ENCODE measurements at regions not wholly inside any gene's neighbourhood (a gene's known extent, or its start where the extent isn't known, plus 50 kb on each side); places are given as distances from the start of the nearest gene placed in this dataset.
"Not testable (repeated sequence)": the region's sequence is repeated elsewhere in the genome, so short reads cannot be mapped to it uniquely, and the experiment has no call there.

- DNase-seq (ENCODE audit: low read depth in 2 of 3, low spot score in 1 of 3) = no peak
Observed at GRCh38 chr6:140252099-140252498, 877.7 kb upstream of the CITED2 start.

GRCh38 chr6:140245296-140246040 lies 871.0 kb upstream of the CITED2 start:
- no peak for DNase-seq (ENCODE audit: low read depth in 2 of 3, low spot score in 1 of 3)

DNA sequence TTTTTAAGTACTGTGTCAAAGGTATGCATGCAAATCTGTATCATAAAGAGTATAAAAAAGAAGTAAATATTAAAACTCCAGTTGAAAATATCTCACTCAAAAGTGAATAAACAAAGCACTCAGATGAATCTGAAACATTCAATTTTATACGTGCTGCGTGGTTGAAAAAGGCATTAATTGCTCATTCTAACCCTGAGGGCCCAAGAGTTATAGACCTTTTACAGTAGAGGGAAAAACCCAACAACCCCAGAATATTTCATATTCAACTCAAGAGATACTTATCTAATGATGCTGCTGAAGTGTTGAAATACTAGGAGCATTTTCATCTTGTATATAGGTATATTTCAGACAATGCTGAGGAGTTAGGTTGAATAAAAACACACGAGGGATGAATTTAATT lies 862.8 kb upstream of the CITED2 start:
- DNase-seq (ENCODE audit: low read depth in 2 of 3, low spot score in 1 of 3) = no peak

- no peak for DNase-seq (ENCODE audit: low read depth in 2 of 3, low spot score in 1 of 3)
Observed at GRCh38 chr6:140236732-140237131, 862.3 kb upstream of the CITED2 start.

- no peak for DNase-seq (ENCODE audit: low read depth in 2 of 3, low spot score in 1 of 3)
Observed at GRCh38 chr6:140230282-140230681, 855.8 kb upstream of the CITED2 start.

DNA sequence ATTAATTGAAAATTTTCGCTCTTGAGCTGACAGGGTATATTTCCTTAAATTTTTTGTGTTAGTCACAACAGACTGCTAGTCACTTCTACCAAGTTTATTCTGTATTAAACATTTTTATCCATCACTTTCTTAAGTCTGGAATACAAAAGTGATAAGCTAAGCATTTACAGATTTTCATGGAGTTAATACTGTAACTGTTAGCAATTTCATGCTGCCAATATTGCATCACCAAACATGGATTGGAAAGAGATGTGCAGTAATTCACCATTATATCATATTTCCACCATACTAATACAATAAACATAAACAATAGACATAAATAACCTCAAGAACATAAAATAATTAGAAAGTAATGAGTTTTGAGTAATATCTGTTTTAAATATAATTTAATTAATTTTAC lies 854.0 kb upstream of the CITED2 start:
- DNase-seq (ENCODE audit: low read depth in 2 of 3, low spot score in 1 of 3) = no peak

DNA sequence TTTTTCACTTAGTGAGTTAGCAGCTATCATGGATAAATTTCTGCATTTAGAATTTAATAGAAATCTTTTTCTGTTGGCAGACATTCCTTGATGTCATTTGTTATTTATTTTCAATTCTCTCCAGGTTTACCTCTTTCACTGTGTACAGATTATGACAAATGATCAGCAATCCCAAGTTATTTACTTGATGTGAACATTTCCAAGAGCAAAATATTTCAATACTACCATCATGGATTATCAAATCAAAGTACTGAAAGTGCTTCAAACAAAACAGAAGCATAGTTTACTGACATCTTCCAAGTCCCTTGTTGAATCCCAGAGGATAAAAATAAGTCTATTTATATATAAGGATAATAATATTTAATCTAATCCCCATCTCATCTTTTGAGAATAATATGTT lies 852.2 kb upstream of the CITED2 start:
- DNase-seq (ENCODE audit: low read depth in 2 of 3, low spot score in 1 of 3) = no peak

DNA sequence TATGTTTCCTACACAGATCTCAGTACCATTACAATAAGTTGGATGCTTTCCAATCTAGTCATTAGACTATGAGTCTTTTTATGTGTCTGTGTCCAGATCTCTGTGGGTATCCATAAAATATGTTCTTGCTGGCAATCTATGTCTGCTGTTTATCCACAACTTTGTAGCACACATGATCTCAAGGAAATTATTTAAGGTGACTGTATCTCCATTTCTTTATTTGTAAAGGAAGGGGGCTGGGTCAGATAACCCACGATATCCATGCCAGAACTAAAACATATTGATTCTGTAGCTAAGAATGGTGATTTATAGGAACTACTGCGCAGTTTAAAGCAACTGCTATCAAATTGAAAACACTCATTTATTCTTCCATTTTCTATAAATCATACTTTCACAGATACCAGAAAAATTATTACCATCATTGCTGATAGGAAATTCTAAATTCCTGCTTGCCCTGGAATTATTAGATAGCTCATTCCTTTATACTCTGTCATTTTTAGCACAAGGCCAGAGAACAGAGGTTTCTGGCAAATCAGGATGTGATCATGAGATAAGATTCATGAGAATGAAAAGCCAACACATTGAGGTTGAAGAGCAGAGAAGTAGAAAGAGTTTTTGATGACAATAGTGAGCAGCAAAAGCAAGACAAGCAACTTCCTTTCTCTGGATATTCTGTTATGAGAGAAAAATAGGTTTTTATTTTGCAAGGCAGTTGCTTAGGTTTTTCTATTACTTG lies 851.4 kb upstream of the CITED2 start:
- DNase-seq (ENCODE audit: low read depth in 2 of 3, low spot score in 1 of 3) = no peak

- DNase-seq (ENCODE audit: low read depth in 2 of 3, low spot score in 1 of 3) = no peak
Observed at GRCh38 chr6:140217283-140217682, 842.8 kb upstream of the CITED2 start.

DNA sequence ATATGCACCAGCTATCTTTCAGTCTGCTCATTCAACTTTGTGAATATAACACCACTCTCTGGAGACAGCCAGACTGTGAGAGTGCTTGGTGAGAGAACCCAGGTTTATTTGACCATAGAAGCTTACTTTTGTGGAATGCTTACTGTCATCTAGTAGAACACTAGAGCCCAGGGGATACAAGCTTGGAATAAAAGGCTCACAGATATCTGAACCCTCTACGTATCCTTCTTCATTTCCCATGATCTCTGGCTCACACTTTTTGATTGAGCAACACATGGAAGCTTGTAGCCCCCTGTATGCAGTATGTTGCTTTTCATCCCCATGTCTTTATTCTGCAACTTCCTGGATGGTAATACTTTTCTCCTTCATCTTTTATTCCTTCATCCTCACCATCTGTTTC lies 835.3 kb upstream of the CITED2 start:
- no peak for DNase-seq (ENCODE audit: low read depth in 2 of 3, low spot score in 1 of 3)

- DNase-seq (ENCODE audit: low read depth in 2 of 3, low spot score in 1 of 3) = no peak
Observed at GRCh38 chr6:140208286-140208685, 833.8 kb upstream of the CITED2 start.

- DNase-seq (ENCODE audit: low read depth in 2 of 3, low spot score in 1 of 3) = no peak
Observed at GRCh38 chr6:140205795-140206593, 831.5 kb upstream of the CITED2 start.

GRCh38 chr6:140204154-140204553 lies 829.7 kb upstream of the CITED2 start:
- no peak for DNase-seq (ENCODE audit: low read depth in 2 of 3, low spot score in 1 of 3)

DNA sequence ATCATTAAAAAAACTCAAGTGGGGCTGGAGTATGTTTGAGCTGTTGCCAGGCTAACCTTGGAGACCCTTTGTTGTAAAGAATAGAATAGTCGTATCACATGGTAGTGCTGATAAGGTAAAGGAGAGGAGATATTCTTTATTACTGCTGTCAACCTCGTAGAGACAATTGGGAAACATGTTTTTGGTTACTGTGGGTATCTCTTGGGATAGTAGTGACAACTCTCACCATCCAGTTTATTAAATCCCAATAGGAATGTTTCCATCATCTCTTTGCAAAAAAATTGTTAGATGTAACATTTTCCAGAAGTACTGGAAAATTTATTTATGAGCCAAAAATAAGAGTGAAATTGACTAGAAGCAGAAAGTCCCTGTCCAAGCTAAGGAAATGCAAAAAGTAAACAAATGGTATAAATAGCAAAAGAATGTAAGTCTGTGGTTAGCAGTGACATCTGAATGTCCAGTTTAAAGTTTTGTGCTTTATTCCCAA lies 829.3 kb upstream of the CITED2 start:
- DNase-seq (ENCODE audit: low read depth in 2 of 3, low spot score in 1 of 3) = no peak

GRCh38 chr6:140202964-140203515 lies 828.6 kb upstream of the CITED2 start:
- DNase-seq (ENCODE audit: low read depth in 2 of 3, low spot score in 1 of 3) = no peak

DNA sequence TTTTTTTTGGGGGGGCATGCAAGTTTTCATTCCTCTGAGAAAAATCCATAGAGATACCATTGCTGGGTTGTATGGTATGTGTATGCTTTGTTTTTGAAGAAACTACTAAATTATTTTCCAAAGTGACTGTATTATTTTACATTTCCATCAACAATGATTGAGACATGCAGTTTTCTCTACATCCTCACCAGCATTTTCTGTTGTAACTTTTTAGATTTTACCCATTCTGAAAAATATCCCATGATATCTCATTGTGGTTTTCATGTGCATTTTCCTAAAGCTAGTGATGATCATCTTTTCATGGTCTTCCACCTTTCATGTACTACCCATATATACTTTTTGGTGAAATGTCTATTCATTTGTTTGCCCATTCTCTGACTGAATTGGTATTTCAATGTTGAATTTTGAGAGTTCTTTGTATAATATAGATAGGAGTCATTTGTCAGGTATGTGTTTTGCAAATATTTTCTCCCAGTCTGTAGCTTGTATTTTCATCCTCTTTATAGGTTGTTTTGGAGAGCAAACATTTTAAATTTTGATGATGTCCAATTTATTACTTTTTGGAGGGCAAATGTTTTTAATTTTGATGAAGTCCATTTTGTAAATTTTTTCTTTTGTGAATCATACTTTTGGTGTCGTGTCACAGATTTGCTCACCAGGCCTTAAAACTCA lies 827.5 kb upstream of the CITED2 start:
- DNase-seq (ENCODE audit: low read depth in 2 of 3, low spot score in 1 of 3) = no peak

DNA sequence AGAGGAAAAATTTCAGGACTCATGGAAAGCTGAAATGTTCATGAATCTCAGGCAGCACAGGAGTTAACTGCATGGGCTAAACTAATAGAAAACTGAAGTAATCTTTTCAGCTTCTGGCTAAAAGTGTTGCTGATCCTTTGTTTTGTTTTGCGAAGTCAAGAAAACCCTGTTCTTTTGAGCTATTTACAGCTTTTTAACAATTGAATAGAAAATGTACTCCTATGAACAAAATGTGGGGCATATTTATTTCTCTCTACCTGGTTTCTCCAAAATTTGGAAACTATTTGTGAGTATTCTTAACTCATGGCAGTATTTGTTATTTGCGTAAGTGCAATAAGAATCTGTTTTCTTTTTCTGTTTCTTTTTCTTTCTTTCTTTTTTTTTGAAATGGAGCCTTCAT lies 818.8 kb upstream of the CITED2 start:
- DNase-seq (ENCODE audit: low read depth in 2 of 3, low spot score in 1 of 3) = no peak

GRCh38 chr6:140192018-140192417 lies 817.6 kb upstream of the CITED2 start:
- DNase-seq (ENCODE audit: low read depth in 2 of 3, low spot score in 1 of 3) = no peak

DNA sequence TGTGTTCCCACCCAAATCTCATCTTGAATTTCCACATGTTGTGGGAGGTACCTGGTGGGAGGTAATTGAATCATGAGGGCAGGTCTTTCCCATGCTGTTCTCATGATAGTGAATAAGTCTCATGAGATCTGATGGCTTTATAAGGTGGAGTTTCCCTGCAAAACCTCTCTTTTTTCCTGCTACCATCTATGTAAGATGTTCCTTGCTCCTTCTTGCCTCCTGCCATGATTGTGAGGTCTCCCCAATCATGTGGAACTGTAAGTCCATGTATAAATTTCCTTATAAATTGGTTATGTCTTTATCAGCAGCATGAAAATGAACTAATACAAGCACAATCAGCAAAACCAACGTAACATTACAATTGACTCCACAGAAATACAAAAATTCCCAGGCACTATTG lies 814.8 kb upstream of the CITED2 start:
- not testable (repeated sequence) for DNase-seq (ENCODE audit: low read depth in 2 of 3, low spot score in 1 of 3)

GRCh38 chr6:140185991-140186390 lies 811.5 kb upstream of the CITED2 start:
- DNase-seq (ENCODE audit: low read depth in 2 of 3, low spot score in 1 of 3) = no peak

DNA sequence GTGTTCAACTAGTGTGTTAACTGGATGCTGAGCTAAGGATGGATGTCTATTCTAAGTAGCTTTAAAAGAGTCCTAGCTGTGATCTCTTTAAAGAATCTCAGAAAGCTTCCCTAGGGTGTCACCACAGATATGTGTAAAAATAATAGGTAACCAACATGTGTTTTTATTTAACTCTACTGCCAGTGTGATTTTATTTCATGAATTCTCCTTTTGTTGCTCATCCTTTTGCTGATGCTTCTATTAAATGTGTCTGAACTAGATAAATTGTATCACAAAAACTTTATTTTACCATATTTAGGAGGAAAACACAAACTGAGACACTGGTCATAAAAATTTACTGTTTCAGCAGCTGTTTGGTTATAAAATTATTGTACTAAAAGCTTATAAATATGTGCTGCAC lies 809.4 kb upstream of the CITED2 start:
- DNase-seq (ENCODE audit: low read depth in 2 of 3, low spot score in 1 of 3) = no peak

All from stimulated activated CD4-positive, alpha-beta T cell treated with anti-CD3 and anti-CD28 coated beads, Interleukin-12 subunit alpha, Interleukin-12 subunit beta, amount 100 ng/mL, for 48 hours (primary cell).